ENCODE measurements at regions not wholly inside any gene's neighbourhood (a gene's known extent, or its start where the extent isn't known, plus 50 kb on each side); places are given as distances from the start of the nearest gene placed in this dataset.

DNA sequence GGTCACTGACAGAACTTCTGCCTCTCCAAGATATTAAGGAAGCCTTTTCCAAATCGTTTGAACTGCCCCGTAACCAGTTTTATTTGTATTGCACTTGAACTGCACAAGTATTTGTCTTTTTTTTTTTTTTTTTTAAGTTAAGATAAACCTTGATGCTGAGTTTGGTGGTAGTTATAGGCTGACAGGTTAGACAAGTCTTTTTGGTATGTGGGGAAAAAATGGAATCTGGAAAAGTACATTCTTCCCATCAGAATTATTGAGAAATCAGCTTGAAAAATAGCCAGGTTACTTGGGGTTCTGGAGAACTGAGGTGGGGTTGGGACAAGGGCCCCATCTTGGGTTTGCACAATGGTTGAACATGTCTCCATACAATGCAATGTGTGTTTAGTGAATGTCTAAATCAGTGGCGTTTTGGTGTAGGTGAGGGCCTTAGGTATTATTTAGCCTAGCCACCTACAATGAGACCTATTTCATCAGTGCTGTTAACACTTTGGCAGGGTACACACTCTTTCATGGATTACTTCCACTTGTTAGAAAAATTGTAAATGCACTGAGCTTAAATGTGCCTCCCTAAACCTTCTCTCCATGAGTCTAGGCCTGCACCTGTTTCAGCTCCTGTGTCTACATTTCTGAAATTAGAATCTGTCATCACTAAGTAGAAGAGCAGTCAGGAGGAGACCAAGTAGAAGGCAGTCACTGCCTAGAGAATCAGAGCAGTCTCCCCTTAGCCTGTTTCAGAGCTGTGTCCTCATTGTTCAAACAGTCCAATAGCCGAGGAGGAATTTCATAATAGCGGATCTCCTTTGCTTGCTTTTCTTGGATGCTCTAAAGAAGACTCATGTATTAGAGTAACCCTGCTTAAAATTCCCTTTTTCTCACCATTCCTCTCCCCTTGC is 140.0 kb upstream of the HMHB1 start:
- TF ChIP-seq, protein P1, sequence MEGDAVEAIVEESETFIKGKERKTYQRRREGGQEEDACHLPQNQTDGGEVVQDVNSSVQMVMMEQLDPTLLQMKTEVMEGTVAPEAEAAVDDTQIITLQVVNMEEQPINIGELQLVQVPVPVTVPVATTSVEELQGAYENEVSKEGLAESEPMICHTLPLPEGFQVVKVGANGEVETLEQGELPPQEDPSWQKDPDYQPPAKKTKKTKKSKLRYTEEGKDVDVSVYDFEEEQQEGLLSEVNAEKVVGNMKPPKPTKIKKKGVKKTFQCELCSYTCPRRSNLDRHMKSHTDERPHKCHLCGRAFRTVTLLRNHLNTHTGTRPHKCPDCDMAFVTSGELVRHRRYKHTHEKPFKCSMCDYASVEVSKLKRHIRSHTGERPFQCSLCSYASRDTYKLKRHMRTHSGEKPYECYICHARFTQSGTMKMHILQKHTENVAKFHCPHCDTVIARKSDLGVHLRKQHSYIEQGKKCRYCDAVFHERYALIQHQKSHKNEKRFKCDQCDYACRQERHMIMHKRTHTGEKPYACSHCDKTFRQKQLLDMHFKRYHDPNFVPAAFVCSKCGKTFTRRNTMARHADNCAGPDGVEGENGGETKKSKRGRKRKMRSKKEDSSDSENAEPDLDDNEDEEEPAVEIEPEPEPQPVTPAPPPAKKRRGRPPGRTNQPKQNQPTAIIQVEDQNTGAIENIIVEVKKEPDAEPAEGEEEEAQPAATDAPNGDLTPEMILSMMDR (IDR thresholded peaks at IDR 0.05) = no peak
- TF ChIP-seq POLR2A (IDR thresholded peaks at IDR 0.05) = no peak

Measured in uterus (tissue), 2 donors.